Liver (tissue), 8 donors: ENCODE measurements at regions not wholly inside any gene's neighbourhood (a gene's known extent, or its start where the extent isn't known, plus 50 kb on each side); places are given as distances from the start of the nearest gene placed in this dataset.

ENCODE experiments used
- DNase-seq: peaks from one replicate; pipeline ENCODE4 v3.0.0-alpha.2; 2017; ENCODE audit warnings: low spot score
- H3K27ac ChIP-seq, 2 donors: one replicate each; pipeline ENCODE4 v1.7.0; 2013; ENCODE audit warnings: inconsistent platforms in 2 of 2, low read length in 2 of 2, control low read depth in 1 of 2, low read depth in 1 of 2, mild to moderate bottlenecking in 1 of 2
- H3K27me3 ChIP-seq, 4 donors: one replicate each; pipeline versions ENCODE4 v1.6.1 to v1.7.0; 2013; ENCODE audit warnings: low read length in 3 of 4, inconsistent platforms in 1 of 4, mild to moderate bottlenecking in 1 of 4, moderate library complexity in 1 of 4; ENCODE audit not compliant: control insufficient read depth in 4 of 4, insufficient read depth in 4 of 4
- H3K36me3 ChIP-seq, 4 donors: one replicate each; pipeline versions ENCODE4 v1.6.1 to v1.7.0; 2013; ENCODE audit warnings: low read length in 3 of 4, mild to moderate bottlenecking in 3 of 4, low read depth in 1 of 4, moderate library complexity in 1 of 4; ENCODE audit not compliant: control insufficient read depth in 4 of 4, insufficient read depth in 3 of 4
- H3K4me1 ChIP-seq, 4 donors: one replicate each; pipeline versions ENCODE4 v1.6.1 to v1.7.0; 2013; ENCODE audit warnings: low read length in 3 of 4, mild to moderate bottlenecking in 3 of 4, moderate library complexity in 1 of 4; ENCODE audit not compliant: control insufficient read depth in 4 of 4, insufficient read depth in 4 of 4
- H3K4me3 ChIP-seq, 3 donors: one replicate each; pipeline versions ENCODE4 v1.6.1 to v1.7.0; 2013; ENCODE audit warnings: low read length in 3 of 3, control low read depth in 1 of 3, low read depth in 1 of 3, mild to moderate bottlenecking in 1 of 3
- H3K9ac ChIP-seq, 2 donors: one replicate each; pipeline ENCODE4 v1.7.0; 2013; ENCODE audit warnings: low read length in 2 of 2, mild to moderate bottlenecking in 2 of 2, moderate library complexity in 2 of 2, control low read depth in 1 of 2, low read depth in 1 of 2
- H3K9me3 ChIP-seq, 4 donors: one replicate each; pipeline versions ENCODE4 v1.6.1 to v1.7.0; 2013; ENCODE audit warnings: low read length in 3 of 4; ENCODE audit not compliant: control insufficient read depth in 4 of 4
- FOXA1 ChIP-seq: IDR thresholded peaks from 2 replicates; pipeline ENCODE4 v1.6.1; 2016; ENCODE audit warnings: antibody characterized with exemption
- FOXA2 ChIP-seq: IDR thresholded peaks from 2 replicates; pipeline ENCODE4 v1.6.1; 2016; ENCODE audit warnings: antibody characterized with exemption
- HNF4A ChIP-seq, 2 donors: conservative IDR thresholded peaks; 2 replicates each; pipeline ENCODE4 v1.6.1; 2016; ENCODE audit warnings: antibody characterized with exemption in 2 of 2, mild to moderate bottlenecking in 2 of 2
- HNF4G ChIP-seq: IDR thresholded peaks from 2 replicates; pipeline ENCODE4 v1.6.1; 2016; ENCODE audit warnings: antibody characterized with exemption
- NR2F2 ChIP-seq: IDR thresholded peaks from 2 replicates; pipeline ENCODE4 v1.6.1; 2016; ENCODE audit warnings: antibody characterized with exemption
- RAD21 ChIP-seq, 2 donors: IDR thresholded peaks; 2 replicates each; pipeline ENCODE4 v1.6.1; 2016; ENCODE audit warnings: antibody characterized with exemption in 2 of 2, mild to moderate bottlenecking in 2 of 2
- RXRA ChIP-seq, 2 donors: IDR thresholded peaks; 2 replicates each; pipeline ENCODE4 v1.6.1; 2017 to 2018; ENCODE audit warnings: antibody characterized with exemption in 2 of 2, mild to moderate bottlenecking in 1 of 2
- SP1 ChIP-seq: IDR thresholded peaks from 2 replicates; pipeline ENCODE4 v1.6.1; 2018; ENCODE audit warnings: antibody characterized with exemption, mild to moderate bottlenecking
- TAF1 ChIP-seq: conservative IDR thresholded peaks from 2 replicates; pipeline ENCODE4 v1.6.1; 2016; ENCODE audit warnings: antibody characterized with exemption, mild to moderate bottlenecking
- YY1 ChIP-seq: IDR thresholded peaks from 2 replicates; pipeline ENCODE4 v1.6.1; 2016; ENCODE audit warnings: antibody characterized with exemption, mild to moderate bottlenecking
- WGBS: extraction: QIAGEN DNeasy Blood & Tissue Kit; methylation state at CpG from one replicate; pipeline ENCODE4 v1.1.7; 2013; 5-methylcytosine and 5-hydroxymethylcytosine counted together
- TF ChIP-seq, protein P1 (sequence below): fragments of 150-350 bp; IDR thresholded peaks from 2 replicates; pipeline ENCODE4 v1.5.1; 2017; ENCODE audit warnings: improper control_type of control experiment, low read depth, low read length; ENCODE audit not compliant: missing input control
- TF ChIP-seq, protein P2 (sequence below): IDR thresholded peaks from 2 replicates; pipeline ENCODE4 v1.6.1; 2016; ENCODE audit warnings: antibody characterized with exemption, mild to moderate bottlenecking
- TF ChIP-seq, protein P3 (sequence below): IDR thresholded peaks from 2 replicates; pipeline ENCODE4 v1.6.1; 2016; ENCODE audit warnings: antibody characterized with exemption
- TF ChIP-seq, protein P4 (sequence below): IDR thresholded peaks from 2 replicates; pipeline ENCODE4 v1.6.1; 2016; ENCODE audit warnings: antibody characterized with exemption
- TF ChIP-seq, protein P5 (sequence below): IDR thresholded peaks from 2 replicates; pipeline ENCODE4 v1.6.1; 2016; ENCODE audit warnings: antibody characterized with exemption
- donor health status: healthy.
- donor health status: healthy.
- donor health status: healthy.
- donor health status: healthy.
- donor health status: healthy.

DNA sequence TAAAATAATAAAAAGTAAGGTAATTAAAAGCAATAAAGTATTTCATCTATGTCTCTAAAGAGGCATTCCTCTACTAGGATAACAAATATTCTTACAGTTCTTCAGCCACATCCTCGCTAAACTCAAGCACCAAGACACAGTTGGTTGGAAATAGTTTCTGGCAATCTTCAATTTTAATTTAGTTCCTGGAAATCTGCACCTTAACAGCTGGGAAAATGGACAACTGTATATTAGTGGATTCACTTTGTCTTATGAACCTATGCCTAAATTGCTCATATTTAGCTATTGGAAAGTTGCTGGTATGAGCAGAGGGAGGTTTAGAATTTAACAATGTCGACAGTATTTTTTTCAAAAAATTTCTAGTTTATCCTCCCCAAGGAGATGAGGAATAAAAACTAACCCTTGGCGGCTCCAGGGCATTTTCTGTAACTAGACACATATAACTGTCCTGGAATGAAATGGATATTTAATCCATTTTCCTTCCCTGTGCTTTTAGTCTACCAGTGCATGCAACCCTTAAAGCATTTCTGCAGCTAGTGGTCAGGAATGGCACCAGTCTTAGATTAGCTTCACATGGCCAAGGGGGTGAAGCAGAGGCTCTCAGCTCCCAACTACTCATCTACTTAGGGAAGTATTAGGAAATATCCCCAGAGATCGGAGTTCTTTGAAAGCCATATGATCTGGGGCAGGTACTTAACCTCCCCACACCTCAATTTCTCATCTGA is 290.0 kb upstream of the THBS1 start:
- Histone ChIP-seq H3K9me3 (no peaks in the 10 kb centered on the region), H3K4me3 (no peak overlapping the region), H3K27me3 (no peaks in the 10 kb centered on the region), H3K4me1 (no peaks in the 10 kb centered on the region), H3K27ac (no peak overlapping the region), H3K36me3 (no peaks in the 10 kb centered on the region), H3K9ac (no peak overlapping the region)
- DNase-seq, result no peak
- TF ChIP-seq FOXA1 (no peak), FOXA2 (no peak), TAF1 (no peak), HNF4A (conservative IDR thresholded peaks at IDR 0.05) (no peak), NR2F2 (no peak), RAD21 (IDR thresholded peaks at IDR 0.05) (no peak), HNF4G (no peak), RXRA (IDR thresholded peaks at IDR 0.05) (no peak), SP1 (no peak)
- TF ChIP-seq, protein P1, sequence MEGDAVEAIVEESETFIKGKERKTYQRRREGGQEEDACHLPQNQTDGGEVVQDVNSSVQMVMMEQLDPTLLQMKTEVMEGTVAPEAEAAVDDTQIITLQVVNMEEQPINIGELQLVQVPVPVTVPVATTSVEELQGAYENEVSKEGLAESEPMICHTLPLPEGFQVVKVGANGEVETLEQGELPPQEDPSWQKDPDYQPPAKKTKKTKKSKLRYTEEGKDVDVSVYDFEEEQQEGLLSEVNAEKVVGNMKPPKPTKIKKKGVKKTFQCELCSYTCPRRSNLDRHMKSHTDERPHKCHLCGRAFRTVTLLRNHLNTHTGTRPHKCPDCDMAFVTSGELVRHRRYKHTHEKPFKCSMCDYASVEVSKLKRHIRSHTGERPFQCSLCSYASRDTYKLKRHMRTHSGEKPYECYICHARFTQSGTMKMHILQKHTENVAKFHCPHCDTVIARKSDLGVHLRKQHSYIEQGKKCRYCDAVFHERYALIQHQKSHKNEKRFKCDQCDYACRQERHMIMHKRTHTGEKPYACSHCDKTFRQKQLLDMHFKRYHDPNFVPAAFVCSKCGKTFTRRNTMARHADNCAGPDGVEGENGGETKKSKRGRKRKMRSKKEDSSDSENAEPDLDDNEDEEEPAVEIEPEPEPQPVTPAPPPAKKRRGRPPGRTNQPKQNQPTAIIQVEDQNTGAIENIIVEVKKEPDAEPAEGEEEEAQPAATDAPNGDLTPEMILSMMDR, result no peak
- TF ChIP-seq, protein P2, sequence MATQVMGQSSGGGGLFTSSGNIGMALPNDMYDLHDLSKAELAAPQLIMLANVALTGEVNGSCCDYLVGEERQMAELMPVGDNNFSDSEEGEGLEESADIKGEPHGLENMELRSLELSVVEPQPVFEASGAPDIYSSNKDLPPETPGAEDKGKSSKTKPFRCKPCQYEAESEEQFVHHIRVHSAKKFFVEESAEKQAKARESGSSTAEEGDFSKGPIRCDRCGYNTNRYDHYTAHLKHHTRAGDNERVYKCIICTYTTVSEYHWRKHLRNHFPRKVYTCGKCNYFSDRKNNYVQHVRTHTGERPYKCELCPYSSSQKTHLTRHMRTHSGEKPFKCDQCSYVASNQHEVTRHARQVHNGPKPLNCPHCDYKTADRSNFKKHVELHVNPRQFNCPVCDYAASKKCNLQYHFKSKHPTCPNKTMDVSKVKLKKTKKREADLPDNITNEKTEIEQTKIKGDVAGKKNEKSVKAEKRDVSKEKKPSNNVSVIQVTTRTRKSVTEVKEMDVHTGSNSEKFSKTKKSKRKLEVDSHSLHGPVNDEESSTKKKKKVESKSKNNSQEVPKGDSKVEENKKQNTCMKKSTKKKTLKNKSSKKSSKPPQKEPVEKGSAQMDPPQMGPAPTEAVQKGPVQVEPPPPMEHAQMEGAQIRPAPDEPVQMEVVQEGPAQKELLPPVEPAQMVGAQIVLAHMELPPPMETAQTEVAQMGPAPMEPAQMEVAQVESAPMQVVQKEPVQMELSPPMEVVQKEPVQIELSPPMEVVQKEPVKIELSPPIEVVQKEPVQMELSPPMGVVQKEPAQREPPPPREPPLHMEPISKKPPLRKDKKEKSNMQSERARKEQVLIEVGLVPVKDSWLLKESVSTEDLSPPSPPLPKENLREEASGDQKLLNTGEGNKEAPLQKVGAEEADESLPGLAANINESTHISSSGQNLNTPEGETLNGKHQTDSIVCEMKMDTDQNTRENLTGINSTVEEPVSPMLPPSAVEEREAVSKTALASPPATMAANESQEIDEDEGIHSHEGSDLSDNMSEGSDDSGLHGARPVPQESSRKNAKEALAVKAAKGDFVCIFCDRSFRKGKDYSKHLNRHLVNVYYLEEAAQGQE, result no peak
- TF ChIP-seq, protein P3, sequence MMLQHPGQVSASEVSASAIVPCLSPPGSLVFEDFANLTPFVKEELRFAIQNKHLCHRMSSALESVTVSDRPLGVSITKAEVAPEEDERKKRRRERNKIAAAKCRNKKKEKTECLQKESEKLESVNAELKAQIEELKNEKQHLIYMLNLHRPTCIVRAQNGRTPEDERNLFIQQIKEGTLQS, result no peak
- 95% methylated on average over 4 of the region's 4 CpGs for WGBS

DNA sequence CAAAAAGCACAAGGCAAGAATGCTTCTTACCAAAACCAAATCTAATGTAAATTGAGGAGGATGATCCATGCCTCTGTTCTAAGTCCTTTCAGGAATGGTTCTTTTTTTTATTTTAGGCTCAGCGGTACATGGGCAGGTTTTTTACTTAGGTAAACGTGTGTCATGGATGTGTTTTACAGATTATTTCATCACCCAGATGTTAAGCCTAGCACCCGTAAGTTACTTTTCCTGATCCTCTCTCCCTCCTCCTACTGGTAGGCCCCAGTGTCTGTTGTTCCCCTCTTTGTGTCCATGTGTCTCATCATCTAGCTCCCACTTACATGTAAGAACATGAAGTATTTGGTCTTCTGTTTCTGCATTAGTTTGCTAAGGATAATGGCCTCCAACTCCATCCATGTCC is 289.2 kb upstream of the THBS1 start:
- DNase-seq, result no peak
- Histone ChIP-seq H3K4me3 (no peak overlapping the region), H3K36me3 (no peaks in the 10 kb centered on the region), H3K4me1 (no peaks in the 10 kb centered on the region), H3K9me3 (no peaks in the 10 kb centered on the region), H3K9ac (no peak overlapping the region), H3K27ac (no peak overlapping the region), H3K27me3 (no peaks in the 10 kb centered on the region)
- WGBS, result 73% methylated on average over 3 of the region's 3 CpGs
- TF ChIP-seq, protein P4, sequence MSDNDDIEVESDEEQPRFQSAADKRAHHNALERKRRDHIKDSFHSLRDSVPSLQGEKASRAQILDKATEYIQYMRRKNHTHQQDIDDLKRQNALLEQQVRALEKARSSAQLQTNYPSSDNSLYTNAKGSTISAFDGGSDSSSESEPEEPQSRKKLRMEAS, result no peak
- no peak for TF ChIP-seq YY1
- TF ChIP-seq RAD21 (IDR thresholded peaks at IDR 0.05), result no peak
- TF ChIP-seq TAF1, result no peak
- TF ChIP-seq, protein P5, sequence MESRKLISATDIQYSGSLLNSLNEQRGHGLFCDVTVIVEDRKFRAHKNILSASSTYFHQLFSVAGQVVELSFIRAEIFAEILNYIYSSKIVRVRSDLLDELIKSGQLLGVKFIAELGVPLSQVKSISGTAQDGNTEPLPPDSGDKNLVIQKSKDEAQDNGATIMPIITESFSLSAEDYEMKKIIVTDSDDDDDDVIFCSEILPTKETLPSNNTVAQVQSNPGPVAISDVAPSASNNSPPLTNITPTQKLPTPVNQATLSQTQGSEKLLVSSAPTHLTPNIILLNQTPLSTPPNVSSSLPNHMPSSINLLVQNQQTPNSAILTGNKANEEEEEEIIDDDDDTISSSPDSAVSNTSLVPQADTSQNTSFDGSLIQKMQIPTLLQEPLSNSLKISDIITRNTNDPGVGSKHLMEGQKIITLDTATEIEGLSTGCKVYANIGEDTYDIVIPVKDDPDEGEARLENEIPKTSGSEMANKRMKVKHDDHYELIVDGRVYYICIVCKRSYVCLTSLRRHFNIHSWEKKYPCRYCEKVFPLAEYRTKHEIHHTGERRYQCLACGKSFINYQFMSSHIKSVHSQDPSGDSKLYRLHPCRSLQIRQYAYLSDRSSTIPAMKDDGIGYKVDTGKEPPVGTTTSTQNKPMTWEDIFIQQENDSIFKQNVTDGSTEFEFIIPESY, result no peak
